ENCODE measurements at regions not wholly inside any gene's neighbourhood (a gene's known extent, or its start where the extent isn't known, plus 50 kb on each side); places are given as distances from the start of the nearest gene placed in this dataset.

DNA sequence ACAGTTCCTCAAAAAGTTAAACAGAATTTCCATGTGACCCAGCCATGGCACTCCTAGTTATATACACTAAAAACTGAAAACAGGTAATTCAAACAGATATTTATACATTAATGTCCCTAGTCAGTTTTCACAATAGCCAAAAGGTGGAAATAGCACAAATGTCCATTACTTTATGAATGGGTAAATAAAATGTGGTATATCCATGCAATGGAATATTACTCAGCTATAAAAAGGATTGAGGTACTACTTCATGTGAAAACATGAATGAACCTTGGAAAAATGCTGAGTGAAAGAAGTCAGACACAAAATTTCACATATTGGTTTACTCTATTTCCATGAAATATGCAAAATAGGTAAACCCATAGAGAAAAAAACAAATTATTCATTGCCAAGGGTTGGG lies 351.8 kb upstream of the AMOT start:
- TF ChIP-seq, protein P1, sequence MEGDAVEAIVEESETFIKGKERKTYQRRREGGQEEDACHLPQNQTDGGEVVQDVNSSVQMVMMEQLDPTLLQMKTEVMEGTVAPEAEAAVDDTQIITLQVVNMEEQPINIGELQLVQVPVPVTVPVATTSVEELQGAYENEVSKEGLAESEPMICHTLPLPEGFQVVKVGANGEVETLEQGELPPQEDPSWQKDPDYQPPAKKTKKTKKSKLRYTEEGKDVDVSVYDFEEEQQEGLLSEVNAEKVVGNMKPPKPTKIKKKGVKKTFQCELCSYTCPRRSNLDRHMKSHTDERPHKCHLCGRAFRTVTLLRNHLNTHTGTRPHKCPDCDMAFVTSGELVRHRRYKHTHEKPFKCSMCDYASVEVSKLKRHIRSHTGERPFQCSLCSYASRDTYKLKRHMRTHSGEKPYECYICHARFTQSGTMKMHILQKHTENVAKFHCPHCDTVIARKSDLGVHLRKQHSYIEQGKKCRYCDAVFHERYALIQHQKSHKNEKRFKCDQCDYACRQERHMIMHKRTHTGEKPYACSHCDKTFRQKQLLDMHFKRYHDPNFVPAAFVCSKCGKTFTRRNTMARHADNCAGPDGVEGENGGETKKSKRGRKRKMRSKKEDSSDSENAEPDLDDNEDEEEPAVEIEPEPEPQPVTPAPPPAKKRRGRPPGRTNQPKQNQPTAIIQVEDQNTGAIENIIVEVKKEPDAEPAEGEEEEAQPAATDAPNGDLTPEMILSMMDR (conservative IDR thresholded peaks at IDR 0.05; ENCODE audit: low read depth in 2 of 2) = no peak
- no peak for TF ChIP-seq POLR2AphosphoS5 (IDR thresholded peaks at IDR 0.05; ENCODE audit: low read depth)
- no peak for TF ChIP-seq EZH2phosphoT487 (IDR thresholded peaks at IDR 0.05; ENCODE audit: unreplicated experiment)
- no peak for TF ChIP-seq EZH2 (IDR thresholded peaks at IDR 0.05; ENCODE audit: low read depth, unreplicated experiment)
- no peak for TF ChIP-seq CREB1 (CRISPR knock-in tag; IDR thresholded peaks at IDR 0.05; ENCODE audit: low read depth)
- TF ChIP-seq, protein P2, sequence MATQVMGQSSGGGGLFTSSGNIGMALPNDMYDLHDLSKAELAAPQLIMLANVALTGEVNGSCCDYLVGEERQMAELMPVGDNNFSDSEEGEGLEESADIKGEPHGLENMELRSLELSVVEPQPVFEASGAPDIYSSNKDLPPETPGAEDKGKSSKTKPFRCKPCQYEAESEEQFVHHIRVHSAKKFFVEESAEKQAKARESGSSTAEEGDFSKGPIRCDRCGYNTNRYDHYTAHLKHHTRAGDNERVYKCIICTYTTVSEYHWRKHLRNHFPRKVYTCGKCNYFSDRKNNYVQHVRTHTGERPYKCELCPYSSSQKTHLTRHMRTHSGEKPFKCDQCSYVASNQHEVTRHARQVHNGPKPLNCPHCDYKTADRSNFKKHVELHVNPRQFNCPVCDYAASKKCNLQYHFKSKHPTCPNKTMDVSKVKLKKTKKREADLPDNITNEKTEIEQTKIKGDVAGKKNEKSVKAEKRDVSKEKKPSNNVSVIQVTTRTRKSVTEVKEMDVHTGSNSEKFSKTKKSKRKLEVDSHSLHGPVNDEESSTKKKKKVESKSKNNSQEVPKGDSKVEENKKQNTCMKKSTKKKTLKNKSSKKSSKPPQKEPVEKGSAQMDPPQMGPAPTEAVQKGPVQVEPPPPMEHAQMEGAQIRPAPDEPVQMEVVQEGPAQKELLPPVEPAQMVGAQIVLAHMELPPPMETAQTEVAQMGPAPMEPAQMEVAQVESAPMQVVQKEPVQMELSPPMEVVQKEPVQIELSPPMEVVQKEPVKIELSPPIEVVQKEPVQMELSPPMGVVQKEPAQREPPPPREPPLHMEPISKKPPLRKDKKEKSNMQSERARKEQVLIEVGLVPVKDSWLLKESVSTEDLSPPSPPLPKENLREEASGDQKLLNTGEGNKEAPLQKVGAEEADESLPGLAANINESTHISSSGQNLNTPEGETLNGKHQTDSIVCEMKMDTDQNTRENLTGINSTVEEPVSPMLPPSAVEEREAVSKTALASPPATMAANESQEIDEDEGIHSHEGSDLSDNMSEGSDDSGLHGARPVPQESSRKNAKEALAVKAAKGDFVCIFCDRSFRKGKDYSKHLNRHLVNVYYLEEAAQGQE (IDR thresholded peaks at IDR 0.05; ENCODE audit: unreplicated experiment) = no peak
- no peak for TF ChIP-seq JUNB (IDR thresholded peaks at IDR 0.05; ENCODE audit: unreplicated experiment)
- TF ChIP-seq, protein P3, sequence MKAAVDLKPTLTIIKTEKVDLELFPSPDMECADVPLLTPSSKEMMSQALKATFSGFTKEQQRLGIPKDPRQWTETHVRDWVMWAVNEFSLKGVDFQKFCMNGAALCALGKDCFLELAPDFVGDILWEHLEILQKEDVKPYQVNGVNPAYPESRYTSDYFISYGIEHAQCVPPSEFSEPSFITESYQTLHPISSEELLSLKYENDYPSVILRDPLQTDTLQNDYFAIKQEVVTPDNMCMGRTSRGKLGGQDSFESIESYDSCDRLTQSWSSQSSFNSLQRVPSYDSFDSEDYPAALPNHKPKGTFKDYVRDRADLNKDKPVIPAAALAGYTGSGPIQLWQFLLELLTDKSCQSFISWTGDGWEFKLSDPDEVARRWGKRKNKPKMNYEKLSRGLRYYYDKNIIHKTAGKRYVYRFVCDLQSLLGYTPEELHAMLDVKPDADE (IDR thresholded peaks at IDR 0.05) = no peak
- TF ChIP-seq ZNF114 (CRISPR knock-in tag; IDR thresholded peaks at IDR 0.05) = no peak

Measured in GM23338 (cell line).